ENCODE measurements at regions not wholly inside any gene's neighbourhood (a gene's known extent, or its start where the extent isn't known, plus 50 kb on each side); places are given as distances from the start of the nearest gene placed in this dataset.

DNA sequence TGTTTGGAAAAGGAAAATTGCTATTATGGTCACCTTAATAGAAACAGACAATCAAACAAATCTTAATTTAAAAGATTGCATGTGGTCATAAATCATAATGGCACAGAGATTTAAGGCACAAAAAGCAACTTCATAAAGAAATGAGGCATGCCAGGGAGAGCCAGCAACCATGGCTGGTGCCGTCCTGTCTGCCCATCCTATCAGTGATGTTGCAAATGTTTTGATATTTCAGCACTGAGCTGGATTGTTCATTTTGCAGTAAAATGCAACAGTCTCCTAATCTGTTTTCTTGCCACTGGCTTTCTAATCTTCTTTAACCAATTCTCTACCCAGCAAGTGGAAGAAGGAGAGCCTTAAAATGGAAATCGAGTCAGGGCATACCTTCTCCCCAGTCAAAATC, 249.8 kb downstream of the SAMD5 start:
- DNase-seq (ENCODE audit: low read depth): no peak
- H3K4me3 ChIP-seq (ENCODE audit: low read depth, low read length): no peak overlapping the region
- TF ChIP-seq POLR2A (IDR thresholded peaks at IDR 0.05; ENCODE audit: extremely low read depth, insufficient read length) (no peak), MYC (IDR thresholded peaks at IDR 0.05; ENCODE audit: low read depth, low read length) (no peak)
- TF ChIP-seq, protein P1, sequence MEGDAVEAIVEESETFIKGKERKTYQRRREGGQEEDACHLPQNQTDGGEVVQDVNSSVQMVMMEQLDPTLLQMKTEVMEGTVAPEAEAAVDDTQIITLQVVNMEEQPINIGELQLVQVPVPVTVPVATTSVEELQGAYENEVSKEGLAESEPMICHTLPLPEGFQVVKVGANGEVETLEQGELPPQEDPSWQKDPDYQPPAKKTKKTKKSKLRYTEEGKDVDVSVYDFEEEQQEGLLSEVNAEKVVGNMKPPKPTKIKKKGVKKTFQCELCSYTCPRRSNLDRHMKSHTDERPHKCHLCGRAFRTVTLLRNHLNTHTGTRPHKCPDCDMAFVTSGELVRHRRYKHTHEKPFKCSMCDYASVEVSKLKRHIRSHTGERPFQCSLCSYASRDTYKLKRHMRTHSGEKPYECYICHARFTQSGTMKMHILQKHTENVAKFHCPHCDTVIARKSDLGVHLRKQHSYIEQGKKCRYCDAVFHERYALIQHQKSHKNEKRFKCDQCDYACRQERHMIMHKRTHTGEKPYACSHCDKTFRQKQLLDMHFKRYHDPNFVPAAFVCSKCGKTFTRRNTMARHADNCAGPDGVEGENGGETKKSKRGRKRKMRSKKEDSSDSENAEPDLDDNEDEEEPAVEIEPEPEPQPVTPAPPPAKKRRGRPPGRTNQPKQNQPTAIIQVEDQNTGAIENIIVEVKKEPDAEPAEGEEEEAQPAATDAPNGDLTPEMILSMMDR (IDR thresholded peaks at IDR 0.05; ENCODE audit: low read depth, low read length): no peak
- TF ChIP-seq, protein P2, sequence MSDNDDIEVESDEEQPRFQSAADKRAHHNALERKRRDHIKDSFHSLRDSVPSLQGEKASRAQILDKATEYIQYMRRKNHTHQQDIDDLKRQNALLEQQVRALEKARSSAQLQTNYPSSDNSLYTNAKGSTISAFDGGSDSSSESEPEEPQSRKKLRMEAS (IDR thresholded peaks at IDR 0.05; ENCODE audit: low read depth, low read length): no peak

DNA sequence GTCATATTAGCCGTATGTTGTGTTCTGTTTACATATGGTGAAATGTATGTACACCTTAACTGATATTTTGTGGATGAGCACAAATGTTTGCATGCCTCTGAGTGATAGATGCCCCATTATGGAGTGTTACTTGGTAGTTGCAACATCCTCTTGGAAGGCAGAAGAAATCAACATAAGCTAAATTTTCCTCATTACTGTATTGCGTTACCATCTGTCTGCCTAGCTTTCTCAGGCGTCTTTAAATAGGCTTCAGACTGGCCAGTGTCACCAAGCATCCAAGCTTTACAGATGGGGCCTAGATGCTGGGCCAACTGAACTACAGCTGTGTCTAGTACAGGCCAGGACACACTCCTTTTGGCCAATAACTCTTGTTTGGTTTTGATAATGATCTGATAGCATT, 250.6 kb downstream of the SAMD5 start:
- H3K4me3 ChIP-seq (ENCODE audit: low read depth, low read length): no peak overlapping the region
- no peak for DNase-seq (ENCODE audit: low read depth)
- TF ChIP-seq, protein P1 (IDR thresholded peaks at IDR 0.05; ENCODE audit: low read depth, low read length): no peak
- no peak for TF ChIP-seq MYC (IDR thresholded peaks at IDR 0.05; ENCODE audit: low read depth, low read length)
- no peak for TF ChIP-seq POLR2A (IDR thresholded peaks at IDR 0.05; ENCODE audit: extremely low read depth, insufficient read length)
- TF ChIP-seq, protein P2 (IDR thresholded peaks at IDR 0.05; ENCODE audit: low read depth, low read length): no peak

DNA sequence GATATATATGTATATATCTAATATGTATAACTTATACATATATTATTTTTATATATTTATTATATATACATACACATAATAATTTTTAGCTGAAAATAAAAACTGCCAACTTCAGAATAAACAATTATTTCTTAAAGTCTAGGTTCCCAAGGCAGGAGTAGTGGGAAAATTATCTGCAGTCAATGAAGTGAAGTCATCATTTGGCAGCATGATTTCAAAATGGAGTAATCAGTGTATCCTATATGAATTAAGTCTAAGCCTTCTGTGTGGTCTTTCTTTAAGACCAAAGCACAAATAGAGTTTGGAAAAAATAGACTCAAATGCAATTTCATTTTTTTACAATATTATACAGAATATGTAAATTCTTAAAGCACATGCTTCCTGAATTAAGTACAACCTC, 251.0 kb downstream of the SAMD5 start:
- H3K4me3 ChIP-seq (ENCODE audit: low read depth, low read length): no peak overlapping the region
- TF ChIP-seq POLR2A (IDR thresholded peaks at IDR 0.05; ENCODE audit: extremely low read depth, insufficient read length) (no peak), MYC (IDR thresholded peaks at IDR 0.05; ENCODE audit: low read depth, low read length) (no peak)
- TF ChIP-seq, protein P2 (IDR thresholded peaks at IDR 0.05; ENCODE audit: low read depth, low read length): no peak
- TF ChIP-seq, protein P1 (IDR thresholded peaks at IDR 0.05; ENCODE audit: low read depth, low read length): no peak
- no peak for DNase-seq (ENCODE audit: low read depth)

DNA sequence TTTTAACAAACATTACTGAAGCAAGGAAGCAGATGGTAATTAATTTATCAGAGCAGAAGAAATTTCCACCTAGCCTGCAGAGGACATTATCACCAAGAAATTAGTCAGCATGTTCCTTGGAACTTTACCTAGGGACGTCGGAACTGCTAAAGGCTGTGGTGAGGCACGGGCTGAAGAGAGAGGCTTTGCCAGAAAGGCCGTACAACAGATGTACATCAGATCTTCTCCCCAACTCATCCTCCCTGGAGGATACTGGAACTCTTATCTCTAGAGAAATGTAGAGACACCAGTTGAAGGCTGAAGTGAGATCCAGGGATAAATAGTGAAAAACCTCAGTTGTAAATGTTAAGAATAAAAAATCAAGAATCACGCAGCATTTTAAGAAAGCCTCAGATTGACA, 257.1 kb downstream of the SAMD5 start:
- H3K4me3 ChIP-seq (ENCODE audit: low read depth, low read length): no peak overlapping the region
- TF ChIP-seq, protein P1 (IDR thresholded peaks at IDR 0.05; ENCODE audit: low read depth, low read length): no peak
- TF ChIP-seq, protein P2 (IDR thresholded peaks at IDR 0.05; ENCODE audit: low read depth, low read length): no peak
- no peak for TF ChIP-seq POLR2A (IDR thresholded peaks at IDR 0.05; ENCODE audit: extremely low read depth, insufficient read length)
- TF ChIP-seq MYC (IDR thresholded peaks at IDR 0.05; ENCODE audit: low read depth, low read length): no peak
- DNase-seq (ENCODE audit: low read depth): no peak

DNA sequence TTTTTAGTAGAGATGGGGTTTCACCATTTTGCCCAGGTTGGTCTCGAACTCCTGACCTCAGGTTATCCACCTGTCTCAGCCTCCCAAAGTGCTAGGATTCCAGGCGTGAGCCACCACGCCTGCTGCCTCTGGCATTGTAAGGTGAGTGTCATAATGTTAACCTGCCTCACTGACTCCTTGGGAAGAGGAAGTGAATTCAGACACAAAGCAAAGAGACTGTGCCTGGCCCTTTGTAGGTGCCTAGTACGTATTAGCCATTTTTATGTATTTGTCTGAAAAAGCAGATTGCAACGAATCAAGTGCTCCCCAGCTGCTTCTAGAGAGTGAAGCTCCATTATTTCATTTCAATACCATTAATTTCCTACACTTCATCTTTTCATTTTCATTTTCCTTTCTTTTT, 260.5 kb downstream of the SAMD5 start:
- no peak overlapping the region for H3K4me3 ChIP-seq (ENCODE audit: low read depth, low read length)
- TF ChIP-seq, protein P1 (IDR thresholded peaks at IDR 0.05; ENCODE audit: low read depth, low read length): no peak
- TF ChIP-seq MYC (IDR thresholded peaks at IDR 0.05; ENCODE audit: low read depth, low read length): no peak
- TF ChIP-seq, protein P2 (IDR thresholded peaks at IDR 0.05; ENCODE audit: low read depth, low read length): no peak
- no peak for TF ChIP-seq POLR2A (IDR thresholded peaks at IDR 0.05; ENCODE audit: extremely low read depth, insufficient read length)
- DNase-seq (ENCODE audit: low read depth): no peak
